Neural crest cell (in vitro differentiated cells): ENCODE measurements at regions not wholly inside any gene's neighbourhood (a gene's known extent, or its start where the extent isn't known, plus 50 kb on each side); places are given as distances from the start of the nearest gene placed in this dataset.
A peak's percentile ranks its signal among the peaks of the same experiment; 100 is the strongest.

Experiments
- DNase-seq: peaks from one replicate; pipeline ENCODE4 v3.0.0; 2021; ENCODE audit warnings: low read depth, mixed read lengths, low spot score
- H3K27ac Mint-ChIP-seq: one replicate; pipeline ENCODE4 v1.8.0; 2021; ENCODE audit warnings: mild to moderate bottlenecking, mixed read lengths; ENCODE audit not compliant: unreplicated experiment
- H3K27me3 Mint-ChIP-seq: 2 replicates; pipeline ENCODE4 v1.8.0; 2021; ENCODE audit warnings: low read depth, mild to moderate bottlenecking, mixed read lengths
- H3K36me3 Mint-ChIP-seq: 2 replicates; pipeline ENCODE4 v1.8.0; 2021; ENCODE audit warnings: low read depth, mild to moderate bottlenecking, mixed read lengths
- H3K4me1 Mint-ChIP-seq: 2 replicates; pipeline ENCODE4 v1.8.0; 2021; ENCODE audit warnings: mixed read lengths
- H3K4me3 Mint-ChIP-seq: one replicate; pipeline ENCODE4 v1.8.0; 2021; ENCODE audit warnings: mild to moderate bottlenecking, mixed read lengths
- H3K9me3 Mint-ChIP-seq: 2 replicates; pipeline ENCODE4 v1.8.0; 2021; ENCODE audit warnings: mixed read lengths
- CTCF ChIP-seq: fragments of 200-600 bp; sonication (generic); conservative IDR thresholded peaks from 2 replicates; pipeline ENCODE4 v1.5.0; 2021; ENCODE audit warnings: antibody characterized with exemption, mild to moderate bottlenecking

- H3K4me1 Mint-ChIP-seq = no peaks in the 10 kb centered on the region
- peaks cover 16% of the 10 kb centered on the region for H3K9me3 Mint-ChIP-seq
- no peaks in the 10 kb centered on the region for H3K27me3 Mint-ChIP-seq
- no peak overlapping the region for H3K27ac Mint-ChIP-seq
- no peak overlapping the region for H3K4me3 Mint-ChIP-seq
- no peak for DNase-seq
- peaks cover 3% of the 10 kb centered on the region for H3K36me3 Mint-ChIP-seq
- no peak for TF ChIP-seq CTCF
These were observed 402.4 kb upstream of the ZP4 start for GRCh38 chr1:238293075-238293474.

- Mint-ChIP-seq H3K27ac (peak overlapping the region; percentile 19), H3K9me3 (peaks cover 8% of the 10 kb centered on the region), H3K27me3 (no peaks in the 10 kb centered on the region), H3K4me3 (no peak overlapping the region), H3K36me3 (peaks cover 2% of the 10 kb centered on the region), H3K4me1 (no peaks in the 10 kb centered on the region)
- no peak for TF ChIP-seq CTCF
- no peak for DNase-seq
These were observed 390.7 kb upstream of the ZP4 start for GRCh38 chr1:238281418-238281817.

- Mint-ChIP-seq H3K27me3 (no peaks in the 10 kb centered on the region), H3K9me3 (peaks cover 14% of the 10 kb centered on the region), H3K27ac (no peak overlapping the region), H3K4me1 (no peaks in the 10 kb centered on the region), H3K36me3 (peaks cover 11% of the 10 kb centered on the region), H3K4me3 (no peak overlapping the region)
- no peak for TF ChIP-seq CTCF
- DNase-seq = no peak
These were observed 389.1 kb upstream of the ZP4 start for GRCh38 chr1:238279694-238280380.

DNA sequence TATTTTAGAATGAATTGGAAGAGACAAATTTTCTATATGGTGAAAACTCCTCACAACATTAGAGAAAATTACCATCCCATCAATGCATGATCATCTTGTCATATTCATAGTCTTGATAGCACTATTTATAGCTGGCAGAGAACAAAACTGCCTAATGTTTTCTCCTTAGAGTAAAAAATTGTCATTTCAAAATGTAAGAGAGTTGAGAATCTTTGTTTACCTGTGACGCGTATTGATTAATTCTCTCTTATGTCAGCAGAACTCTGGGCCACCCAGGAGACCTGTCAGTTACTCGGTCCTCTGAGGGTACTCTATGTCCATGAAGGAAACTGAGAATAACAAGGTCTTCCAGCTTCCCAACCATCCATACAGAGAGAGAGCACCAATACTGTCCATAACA is 381.4 kb upstream of the ZP4 start:
- Mint-ChIP-seq H3K4me3 (no peak overlapping the region), H3K27me3 (no peaks in the 10 kb centered on the region), H3K9me3 (peaks cover 11% of the 10 kb centered on the region), H3K36me3 (peaks cover 14% of the 10 kb centered on the region), H3K27ac (no peak overlapping the region), H3K4me1 (no peaks in the 10 kb centered on the region)
- DNase-seq = no peak
- TF ChIP-seq CTCF = no peak

DNA sequence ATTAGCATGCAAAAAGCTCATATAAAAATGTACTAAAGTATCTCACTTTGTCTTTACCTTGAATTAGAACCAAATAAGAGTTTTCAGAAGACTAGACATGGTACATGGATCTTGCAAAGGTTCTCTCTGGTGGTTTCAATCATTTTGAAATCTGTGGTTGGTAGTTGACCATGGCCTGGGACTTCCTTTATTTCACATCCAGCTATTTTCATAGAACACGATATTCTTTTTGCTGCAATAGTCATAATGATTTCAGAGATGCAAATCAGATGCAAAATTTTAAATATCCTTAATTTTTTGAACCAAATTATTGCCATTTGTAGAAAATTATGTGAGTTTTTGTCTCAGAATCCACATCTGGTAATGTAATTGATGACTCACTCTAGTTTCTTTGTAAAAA is 375.1 kb upstream of the ZP4 start:
- Mint-ChIP-seq H3K4me1 (peaks cover 6% of the 10 kb centered on the region), H3K4me3 (no peak overlapping the region), H3K27ac (no peak overlapping the region), H3K27me3 (no peaks in the 10 kb centered on the region), H3K9me3 (peaks cover 2% of the 10 kb centered on the region), H3K36me3 (no peaks in the 10 kb centered on the region)
- TF ChIP-seq CTCF = no peak
- no peak for DNase-seq
